HL-60 (cell line): ENCODE measurements at regions not wholly inside any gene's neighbourhood (a gene's known extent, or its start where the extent isn't known, plus 50 kb on each side); places are given as distances from the start of the nearest gene placed in this dataset.

ENCODE experiments used
- DNase-seq, 2 experiments: peaks; one replicate each; pipeline ENCODE4 v3.0.0-alpha.2; 2010 to 2020; ENCODE audit warnings: low read depth in 1 of 2, low spot score in 1 of 2
- H3K27ac ChIP-seq: fragments of 250-450 bp; sonication (Bioruptor Pico); replicated peaks from 2 replicates; pipeline ENCODE4 v1.5.1; 2020; ENCODE audit warnings: mild to moderate bottlenecking, moderate library complexity
- H3K27me3 ChIP-seq: fragments of 250-450 bp; sonication (Bioruptor Pico); 2 replicates; pipeline ENCODE4 v1.5.1; 2021; ENCODE audit warnings: mild to moderate bottlenecking, moderate library complexity; ENCODE audit not compliant: insufficient read depth, poor library complexity, severe bottlenecking
- H3K4me3 ChIP-seq: replicated peaks from 2 replicates; pipeline ENCODE4 v1.5.1; 2011; ENCODE audit warnings: mild to moderate bottlenecking, control low read depth, low read length; ENCODE audit not compliant: insufficient read depth
- CTCF ChIP-seq: IDR thresholded peaks from one replicate; pipeline ENCODE4 v1.5.1; 2011; ENCODE audit warnings: low read length, control low read depth, inconsistent platforms; ENCODE audit not compliant: insufficient read depth
- GABPA ChIP-seq: IDR thresholded peaks from 2 replicates; pipeline ENCODE4 v1.6.1; 2012; ENCODE audit warnings: low read depth
- POLR2AphosphoS5 ChIP-seq: IDR thresholded peaks from 2 replicates; pipeline ENCODE4 v1.6.1; 2012; ENCODE audit warnings: low read depth
- SPI1 ChIP-seq: IDR thresholded peaks from 2 replicates; pipeline ENCODE4 v1.6.1; 2012; ENCODE audit warnings: low read depth, mild to moderate bottlenecking, borderline replicate concordance
- TF ChIP-seq, protein P1 (sequence below): IDR thresholded peaks from 2 replicates; pipeline ENCODE4 v1.6.1; 2012; ENCODE audit warnings: low read depth; ENCODE audit not compliant: insufficient replicate concordance

GRCh38 chr9:135035781-135036760 lies 51.4 kb upstream of the OLFM1 start:
- Histone ChIP-seq H3K4me3 (no peak overlapping the region), H3K27me3 (peaks cover 2% of the 10 kb centered on the region), H3K27ac (no peak overlapping the region)
- TF ChIP-seq GABPA (no peak), POLR2AphosphoS5 (no peak), SPI1 (no peak), CTCF (no peak)
- TF ChIP-seq, protein P1, sequence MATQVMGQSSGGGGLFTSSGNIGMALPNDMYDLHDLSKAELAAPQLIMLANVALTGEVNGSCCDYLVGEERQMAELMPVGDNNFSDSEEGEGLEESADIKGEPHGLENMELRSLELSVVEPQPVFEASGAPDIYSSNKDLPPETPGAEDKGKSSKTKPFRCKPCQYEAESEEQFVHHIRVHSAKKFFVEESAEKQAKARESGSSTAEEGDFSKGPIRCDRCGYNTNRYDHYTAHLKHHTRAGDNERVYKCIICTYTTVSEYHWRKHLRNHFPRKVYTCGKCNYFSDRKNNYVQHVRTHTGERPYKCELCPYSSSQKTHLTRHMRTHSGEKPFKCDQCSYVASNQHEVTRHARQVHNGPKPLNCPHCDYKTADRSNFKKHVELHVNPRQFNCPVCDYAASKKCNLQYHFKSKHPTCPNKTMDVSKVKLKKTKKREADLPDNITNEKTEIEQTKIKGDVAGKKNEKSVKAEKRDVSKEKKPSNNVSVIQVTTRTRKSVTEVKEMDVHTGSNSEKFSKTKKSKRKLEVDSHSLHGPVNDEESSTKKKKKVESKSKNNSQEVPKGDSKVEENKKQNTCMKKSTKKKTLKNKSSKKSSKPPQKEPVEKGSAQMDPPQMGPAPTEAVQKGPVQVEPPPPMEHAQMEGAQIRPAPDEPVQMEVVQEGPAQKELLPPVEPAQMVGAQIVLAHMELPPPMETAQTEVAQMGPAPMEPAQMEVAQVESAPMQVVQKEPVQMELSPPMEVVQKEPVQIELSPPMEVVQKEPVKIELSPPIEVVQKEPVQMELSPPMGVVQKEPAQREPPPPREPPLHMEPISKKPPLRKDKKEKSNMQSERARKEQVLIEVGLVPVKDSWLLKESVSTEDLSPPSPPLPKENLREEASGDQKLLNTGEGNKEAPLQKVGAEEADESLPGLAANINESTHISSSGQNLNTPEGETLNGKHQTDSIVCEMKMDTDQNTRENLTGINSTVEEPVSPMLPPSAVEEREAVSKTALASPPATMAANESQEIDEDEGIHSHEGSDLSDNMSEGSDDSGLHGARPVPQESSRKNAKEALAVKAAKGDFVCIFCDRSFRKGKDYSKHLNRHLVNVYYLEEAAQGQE: no peak
- DNase-seq: no peak

DNA sequence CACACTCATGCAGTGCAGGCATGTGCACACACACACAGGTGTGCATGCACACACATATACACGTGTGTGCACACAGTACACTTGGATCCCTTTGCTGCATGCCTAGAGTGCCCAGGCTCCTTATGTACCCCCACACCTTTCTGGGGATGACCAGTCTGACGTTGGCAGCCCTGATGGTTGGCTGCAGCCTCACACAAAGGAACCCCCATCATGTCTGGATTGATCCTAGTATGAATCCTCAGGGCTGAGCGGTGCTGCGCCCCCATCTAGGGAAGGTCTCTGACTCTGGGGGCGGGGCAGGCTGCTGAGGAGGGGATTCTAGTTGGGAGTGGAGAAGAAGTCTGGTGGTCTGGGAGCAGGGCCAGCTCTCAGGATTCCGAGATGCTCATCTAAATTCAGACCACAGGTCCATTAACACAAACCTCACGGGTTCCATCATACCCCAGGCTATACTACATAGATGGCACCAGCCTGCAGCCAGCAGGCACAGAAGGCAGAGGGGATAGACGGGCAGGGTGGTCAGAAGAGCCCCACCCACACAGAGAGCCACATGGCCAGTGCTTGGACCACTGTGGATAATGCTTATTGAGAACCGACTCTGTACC lies 50.5 kb upstream of the OLFM1 start:
- H3K27ac ChIP-seq: no peak overlapping the region
- TF ChIP-seq GABPA (no peak), SPI1 (no peak), CTCF (no peak), POLR2AphosphoS5 (no peak)
- TF ChIP-seq, protein P1: no peak
- H3K4me3 ChIP-seq: no peak overlapping the region
- peaks cover 2% of the 10 kb centered on the region for H3K27me3 ChIP-seq
- no peak for DNase-seq

- H3K27me3 ChIP-seq: peaks cover 2% of the 10 kb centered on the region
- no peak for DNase-seq
- H3K27ac ChIP-seq: no peak overlapping the region
- H3K4me3 ChIP-seq: no peak overlapping the region
- no peak for TF ChIP-seq CTCF
- TF ChIP-seq SPI1: no peak
- TF ChIP-seq POLR2AphosphoS5: no peak
- no peak for TF ChIP-seq GABPA
- TF ChIP-seq, protein P1: no peak
Observed at GRCh38 chr9:135037521-135038250, 49.8 kb upstream of the OLFM1 start.
